ENCODE measurements at regions not wholly inside any gene's neighbourhood (a gene's known extent, or its start where the extent isn't known, plus 50 kb on each side); places are given as distances from the start of the nearest gene placed in this dataset.

DNA sequence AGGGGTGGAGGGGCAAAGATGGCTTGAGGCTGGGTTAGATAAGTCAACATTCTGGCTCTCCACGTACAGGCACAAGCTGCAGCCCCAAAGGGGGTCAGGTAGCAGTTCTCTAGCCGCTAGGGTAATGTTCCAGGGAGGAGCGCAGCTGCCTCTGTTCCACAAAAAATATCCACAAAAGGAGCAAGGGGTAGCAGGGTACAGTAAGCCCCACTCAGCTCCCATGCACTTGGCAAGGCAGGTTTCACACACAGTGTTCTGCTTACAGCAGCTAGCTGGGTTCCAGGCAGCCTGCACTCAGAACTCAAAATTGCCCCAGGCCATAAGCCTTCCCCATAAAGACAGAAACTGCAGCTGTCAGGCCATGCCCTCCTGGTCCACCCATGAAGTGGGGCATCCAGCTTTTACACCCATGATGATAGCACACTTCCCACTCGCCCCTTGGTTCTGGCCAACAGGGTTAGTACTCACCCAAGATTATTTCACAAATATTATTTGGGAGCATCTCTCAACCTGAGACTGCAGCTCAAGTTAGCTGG lies 130.0 kb downstream of the CYSLTR2 start (continued):
- no peak for TF ChIP-seq CEBPB (tag; IDR thresholded peaks at IDR 0.05)
- TF ChIP-seq TRIM28 (IDR thresholded peaks at IDR 0.05) = no peak
- TF ChIP-seq, protein P1, sequence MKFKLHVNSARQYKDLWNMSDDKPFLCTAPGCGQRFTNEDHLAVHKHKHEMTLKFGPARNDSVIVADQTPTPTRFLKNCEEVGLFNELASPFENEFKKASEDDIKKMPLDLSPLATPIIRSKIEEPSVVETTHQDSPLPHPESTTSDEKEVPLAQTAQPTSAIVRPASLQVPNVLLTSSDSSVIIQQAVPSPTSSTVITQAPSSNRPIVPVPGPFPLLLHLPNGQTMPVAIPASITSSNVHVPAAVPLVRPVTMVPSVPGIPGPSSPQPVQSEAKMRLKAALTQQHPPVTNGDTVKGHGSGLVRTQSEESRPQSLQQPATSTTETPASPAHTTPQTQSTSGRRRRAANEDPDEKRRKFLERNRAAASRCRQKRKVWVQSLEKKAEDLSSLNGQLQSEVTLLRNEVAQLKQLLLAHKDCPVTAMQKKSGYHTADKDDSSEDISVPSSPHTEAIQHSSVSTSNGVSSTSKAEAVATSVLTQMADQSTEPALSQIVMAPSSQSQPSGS (CRISPR knock-in tag; IDR thresholded peaks at IDR 0.05) = no peak
- no peak for TF ChIP-seq FOSL1 (tag; conservative IDR thresholded peaks at IDR 0.05)

DNA sequence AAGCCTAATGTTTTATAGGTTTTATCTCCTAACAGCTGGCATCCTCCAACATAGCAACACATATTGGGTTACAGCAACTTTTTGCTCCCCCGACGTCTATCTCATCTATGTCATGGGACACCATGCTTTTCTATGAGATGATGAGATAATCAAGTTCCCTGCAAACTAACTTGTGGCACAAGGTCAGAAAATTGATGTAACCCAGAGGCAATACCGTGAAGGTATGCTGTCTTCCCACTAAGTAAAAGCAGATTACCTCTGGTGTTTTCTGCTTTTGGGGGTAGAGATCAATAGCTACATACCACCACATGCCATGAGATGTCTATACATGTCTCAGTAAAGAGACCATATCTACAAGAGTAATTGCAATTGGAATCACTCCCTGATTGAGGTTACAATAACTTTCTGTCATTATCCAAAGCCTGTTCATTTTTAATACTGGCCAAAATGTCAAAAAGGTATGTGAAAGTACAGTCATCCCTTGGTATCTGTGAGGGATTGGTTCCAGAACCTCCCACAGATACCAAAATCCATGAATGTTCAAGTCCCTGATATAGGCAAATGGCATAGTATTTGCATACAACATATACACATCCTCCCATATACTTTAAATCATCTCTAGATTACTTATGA lies 131.3 kb downstream of the CYSLTR2 start:
- CTCF ChIA-PET (ENCODE audit: low intra/inter-chr PET ratio) = no interaction called here
- no peak overlapping the region for H3K4me2 ChIP-seq (ENCODE audit: insufficient read depth, low read length)

More for the DNA sequence above, 131.3 kb downstream of the CYSLTR2 start:
- 0% methylated on average over 3 of the region's 3 CpGs for WGBS (ENCODE audit: insufficient coverage, low coverage, missing lambda C conversion rate)
- no peak for DNase-seq (ENCODE audit: extremely low read depth in 1 of 4, low spot score in 3 of 4)
- intact Hi-C loops (cut with micrococcal nuclease) (no loop called here), in situ Hi-C loops (cut with MboI) (no loop called here)
- no peak overlapping the region for H3K27ac ChIP-seq (ENCODE audit: extremely low read depth, low read depth, low read length)
- no peak for ATAC-seq
- TF ChIP-seq CEBPG (CRISPR knock-in tag; IDR thresholded peaks at IDR 0.05) (no peak), CEBPG (tag; conservative IDR thresholded peaks at IDR 0.05 in 1 of 2, IDR thresholded peaks at IDR 0.05 in 1 of 2) (peak in 1 of 2 experiments; percentile 46; a peak in 1 of 4 replicates), ZNF668 (CRISPR knock-in tag; IDR thresholded peaks at IDR 0.05) (no peak)
- no peaks in the 10 kb centered on the region for H3K36me3 ChIP-seq (ENCODE audit: control insufficient read depth, insufficient read depth, low read length)
- BruUV-seq (replicated peaks) = no TSS peak
- no peaks in the 10 kb centered on the region for H3K9me1 ChIP-seq (ENCODE audit: control insufficient read depth, insufficient read depth, low read length)
- no peaks in the 10 kb centered on the region for H3K4me1 ChIP-seq (replicated peaks in 1 of 2; ENCODE audit: control insufficient read depth in 2 of 2, insufficient read depth in 2 of 2, low read length in 2 of 2)
- FAIRE-seq = no peak
- H3K9me3 ChIP-seq (replicated peaks; ENCODE audit: control insufficient read depth, insufficient read depth, low read depth, low read length) = no peaks in the 10 kb centered on the region
- peaks cover 0 to 4% of the 10 kb centered on the region in 2 experiments; a peak in 1 of 5 replicates for H3K27me3 ChIP-seq (ENCODE audit: control insufficient read depth in 2 of 2, insufficient read depth in 2 of 2, low read length in 2 of 2)
- POLR2A ChIA-PET = interaction anchor here (0.8 kb wide), 1 partner anchor 1041 kb away, joined by 3 read pairs; no protein-coding TSS in a partner anchor
- no peak overlapping the region for H3K9ac ChIP-seq (ENCODE audit: insufficient read depth in 1 of 2, low read depth in 2 of 2, low read length in 2 of 2)
- H3K79me2 ChIP-seq (ENCODE audit: control insufficient read depth, insufficient read depth, low read length) = no peaks in the 10 kb centered on the region
- H2AFZ ChIP-seq (ENCODE audit: low read depth, low read length) = no peak overlapping the region
- H3K4me3 ChIP-seq = no peak overlapping the region
- no peaks in the 10 kb centered on the region for H4K20me1 ChIP-seq (replicated peaks; ENCODE audit: control insufficient read depth, insufficient read depth, low read length)

Measured in K562 (cell line).